Right lobe of liver (tissue), 6 donors: ENCODE measurements at regions not wholly inside any gene's neighbourhood (a gene's known extent, or its start where the extent isn't known, plus 50 kb on each side); places are given as distances from the start of the nearest gene placed in this dataset.

Experiments
- ATAC-seq, 4 donors: fragments of 200-7000 bp; cut with Tn5 transposase; one replicate each; pipeline ENCODE4 v1.9.1; 2020; ENCODE audit warnings: mild to moderate bottlenecking in 4 of 4, moderate library complexity in 4 of 4
- DNase-seq, 3 donors: peaks; one replicate each; pipeline ENCODE4 v3.0.0-alpha.2; 2020
- H3K27ac ChIP-seq, 3 donors: fragments of 200-600 bp; one replicate each; pipeline ENCODE4 v1.8.0; 2022
- H3K27me3 ChIP-seq, 2 donors: fragments of 200-600 bp; one replicate each; pipeline ENCODE4 v1.8.0; 2022
- H3K36me3 ChIP-seq, 4 donors: fragments of 200-600 bp; sonication (generic) in 1 of 4; one replicate each; pipeline versions ENCODE4 v1.5.1 to v1.8.0; 2017 to 2022; ENCODE audit warnings: control low read depth in 1 of 4
- H3K4me1 ChIP-seq, 4 donors: fragments of 200-600 bp; sonication (generic) in 1 of 4; one replicate each; pipeline versions ENCODE4 v1.5.1 to v1.8.0; 2017 to 2022; ENCODE audit warnings: control low read depth in 1 of 4
- H3K4me3 ChIP-seq, 3 donors: fragments of 200-600 bp; one replicate each; pipeline ENCODE4 v1.8.0; 2022
- H3K9me3 ChIP-seq, 4 donors: fragments of 200-600 bp; sonication (generic) in 1 of 4; one replicate each; pipeline versions ENCODE4 v1.5.1 to v1.8.0; 2017 to 2022; ENCODE audit warnings: control low read depth in 1 of 4
- POLR2A ChIP-seq: fragments of 450-650 bp; IDR thresholded peaks from one replicate; pipeline ENCODE4 v1.6.1; 2017; ENCODE audit warnings: antibody characterized with exemption, mild to moderate bottlenecking
- WGBS: methylation state at CpG from one replicate; pipeline ENCODE4 v1.1.6; 2018; ENCODE audit warnings: low coverage, low lambda C conversion rate; ENCODE audit not compliant: insufficient coverage; ENCODE audit errors: missing lambda C conversion rate; 5-methylcytosine and 5-hydroxymethylcytosine counted together
- intact Hi-C, 2 donors: fragments of 100-400 bp; cut with DNase I; formaldehyde crosslinking; loops; one replicate each; pipeline versions ENCODE4 v1.11.2 to v1.14.1; 2022
- microRNA-seq, 2 donors: library from miRNA; unstranded; fragments of <30 nt; microRNA quantifications; one replicate each; pipeline ENCODE4, GENCODE V29; 2019 to 2020
- small RNA-seq, 2 experiments: library from RNA; depleted of rRNA; stranded (forward); fragments of <200 nt; gene quantifications; one replicate each; pipeline ENCODE3, GENCODE V24; 2016
- TF ChIP-seq, protein P1 (sequence below), 4 donors: fragments of 200-600 bp in 3 of 4; fragments of 450-650 bp in 1 of 4; IDR thresholded peaks; one replicate each; pipeline versions ENCODE4 v1.5.1 to v1.8.0; 2016 to 2022; ENCODE audit warnings: antibody characterized with exemption in 4 of 4, mild to moderate bottlenecking in 2 of 4
- donor health status: DM: no; HTN: yes; CAD: no.
- donor health status: DM: no; HTN: no; CAD: no.
- donor health status: DM: no; HTN: no; CAD: no.
- donor health status: DM: no; HTN: yes; CAD: no.
- donor health status: DM: no; HTN: yes; CAD: no.

DNA sequence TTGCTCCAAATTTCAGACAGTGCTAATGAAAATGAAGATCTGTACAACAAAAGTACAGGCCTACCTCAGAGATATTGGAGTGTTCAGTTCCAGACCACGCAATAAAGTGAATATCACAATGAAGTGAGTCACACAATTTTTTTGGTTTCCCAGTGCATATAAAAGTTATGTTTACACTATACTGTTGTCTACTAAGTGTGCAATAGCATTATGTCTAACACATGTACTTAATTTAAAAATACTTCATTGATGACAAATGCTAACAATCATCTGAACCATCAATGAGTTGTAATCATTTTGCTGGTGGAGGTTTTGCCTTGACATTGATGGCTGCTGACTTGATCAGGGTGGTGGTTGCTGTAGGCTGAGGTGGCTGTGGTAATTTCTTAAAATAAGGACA, 60.6 kb upstream of the E2F8 start:
- Histone ChIP-seq H3K4me1 (no peaks in the 10 kb centered on the region), H3K36me3 (no peaks in the 10 kb centered on the region), H3K4me3 (no peak overlapping the region), H3K9me3 (no peaks in the 10 kb centered on the region), H3K27me3 (no peaks in the 10 kb centered on the region), H3K27ac (no peak overlapping the region)
- DNase-seq (no peak), ATAC-seq (no peak)
- intact Hi-C loops = no loop called here
- 100% methylated on average over 1 of the region's 1 CpG for WGBS
- TF ChIP-seq POLR2A = no peak
- TF ChIP-seq, protein P1, sequence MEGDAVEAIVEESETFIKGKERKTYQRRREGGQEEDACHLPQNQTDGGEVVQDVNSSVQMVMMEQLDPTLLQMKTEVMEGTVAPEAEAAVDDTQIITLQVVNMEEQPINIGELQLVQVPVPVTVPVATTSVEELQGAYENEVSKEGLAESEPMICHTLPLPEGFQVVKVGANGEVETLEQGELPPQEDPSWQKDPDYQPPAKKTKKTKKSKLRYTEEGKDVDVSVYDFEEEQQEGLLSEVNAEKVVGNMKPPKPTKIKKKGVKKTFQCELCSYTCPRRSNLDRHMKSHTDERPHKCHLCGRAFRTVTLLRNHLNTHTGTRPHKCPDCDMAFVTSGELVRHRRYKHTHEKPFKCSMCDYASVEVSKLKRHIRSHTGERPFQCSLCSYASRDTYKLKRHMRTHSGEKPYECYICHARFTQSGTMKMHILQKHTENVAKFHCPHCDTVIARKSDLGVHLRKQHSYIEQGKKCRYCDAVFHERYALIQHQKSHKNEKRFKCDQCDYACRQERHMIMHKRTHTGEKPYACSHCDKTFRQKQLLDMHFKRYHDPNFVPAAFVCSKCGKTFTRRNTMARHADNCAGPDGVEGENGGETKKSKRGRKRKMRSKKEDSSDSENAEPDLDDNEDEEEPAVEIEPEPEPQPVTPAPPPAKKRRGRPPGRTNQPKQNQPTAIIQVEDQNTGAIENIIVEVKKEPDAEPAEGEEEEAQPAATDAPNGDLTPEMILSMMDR (IDR thresholded peaks at IDR 0.05) = no peak

DNA sequence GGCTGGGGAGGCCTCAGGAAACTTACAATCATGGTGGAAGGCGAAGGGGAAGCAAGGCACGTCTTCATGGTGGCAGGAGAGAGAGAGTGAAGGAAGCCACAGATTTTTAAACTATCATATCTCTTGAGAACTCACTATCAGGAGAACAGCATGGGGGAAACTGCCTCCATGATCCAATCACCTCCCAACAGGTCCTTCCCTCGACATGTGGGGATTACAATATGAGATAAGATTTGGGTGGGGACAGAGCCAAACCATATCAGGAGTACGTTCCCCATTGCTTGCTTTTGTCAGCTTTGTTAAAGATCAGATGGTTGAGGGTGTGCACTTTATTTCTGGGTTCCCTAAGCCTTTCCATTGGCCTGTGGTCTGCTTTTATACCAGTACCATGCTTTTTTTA, 53.7 kb upstream of the E2F8 start:
- DNase-seq (no peak), ATAC-seq (no peak)
- WGBS = 65% methylated on average over 4 of the region's 4 CpGs
- Histone ChIP-seq H3K4me3 (no peak overlapping the region), H3K4me1 (no peaks in the 10 kb centered on the region), H3K27me3 (no peaks in the 10 kb centered on the region), H3K9me3 (no peaks in the 10 kb centered on the region), H3K36me3 (no peaks in the 10 kb centered on the region), H3K27ac (no peak overlapping the region)
- no peak for TF ChIP-seq POLR2A
- TF ChIP-seq, protein P1 (IDR thresholded peaks at IDR 0.05) = no peak
- intact Hi-C loops = no loop called here

DNA sequence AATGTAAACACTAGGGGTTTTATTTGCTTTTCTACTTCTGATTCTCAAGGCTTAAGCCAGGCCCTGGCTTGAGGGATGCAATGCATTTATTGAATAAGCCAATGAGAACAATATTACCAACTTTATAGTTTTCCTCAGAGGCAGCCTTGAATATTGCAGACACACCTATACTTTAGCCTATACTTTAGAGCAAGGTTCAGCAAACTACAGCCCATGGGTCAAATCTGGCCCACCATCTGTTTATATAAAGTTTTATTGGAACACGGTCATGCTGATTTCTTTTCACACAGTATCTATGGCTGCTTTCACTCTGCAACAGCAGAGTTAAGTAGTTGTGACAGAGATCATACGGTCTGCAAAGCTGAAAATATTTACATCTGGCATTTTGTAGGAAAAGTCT, 50.3 kb upstream of the E2F8 start:
- intact Hi-C loops = no loop called here
- ATAC-seq = no peak
- H3K36me3 ChIP-seq = no peaks in the 10 kb centered on the region
- no peak overlapping the region for H3K4me3 ChIP-seq
- H3K4me1 ChIP-seq = no peaks in the 10 kb centered on the region
- no peaks in the 10 kb centered on the region for H3K27me3 ChIP-seq
- TF ChIP-seq, protein P1 (IDR thresholded peaks at IDR 0.05) = no peak
- TF ChIP-seq POLR2A = no peak
- H3K9me3 ChIP-seq = no peaks in the 10 kb centered on the region
- WGBS = 60% methylated on average over 2 of the region's 2 CpGs
- H3K27ac ChIP-seq = no peak overlapping the region
- no peak for DNase-seq

Small RNAs in the stretch of these regions (microRNA-seq; reads per million reads assigned to microRNA genes)
- 0 reads per million in 2 donors for gene MIR4486

Small RNAs in the stretch of these regions (small RNA-seq; reads per million reads assigned to genes)
- gene MIR4486 (0 reads per million in 2 experiments), gene RF00408 (0 reads per million in 2 experiments), gene RNA5SP335 (0 to 0.26 reads per million in 2 experiments)
